ENCODE measurements at regions not wholly inside any gene's neighbourhood (a gene's known extent, or its start where the extent isn't known, plus 50 kb on each side); places are given as distances from the start of the nearest gene placed in this dataset.

DNA sequence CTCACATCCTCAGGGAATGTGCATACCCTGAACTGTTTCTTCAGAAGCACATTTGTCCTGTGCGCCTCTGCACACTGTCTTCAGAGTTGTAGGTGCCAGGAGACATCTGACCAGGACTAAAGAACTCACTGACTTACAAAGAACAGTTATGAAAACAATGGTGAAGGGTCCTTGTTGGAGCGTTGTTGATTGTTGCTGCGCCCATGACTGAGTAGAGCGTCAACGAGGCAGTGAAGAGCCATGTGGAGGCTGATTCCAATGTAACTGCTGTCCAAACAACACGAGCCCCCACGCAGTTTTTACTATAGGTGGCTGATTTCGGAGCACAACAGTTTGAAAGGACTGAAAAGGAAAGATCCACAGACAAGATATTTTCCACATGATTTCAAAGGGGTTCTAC lies 380.3 kb downstream of the CDH26 start:
- Mint-ChIP-seq H3K9me3 (peaks cover 8% of the 10 kb centered on the region), H3K4me1 (peaks cover 20% of the 10 kb centered on the region), H3K27ac (ENCODE audit: unreplicated experiment) (no peak overlapping the region), H3K4me3 (no peak overlapping the region), H3K27me3 (ENCODE audit: low read depth) (no peaks in the 10 kb centered on the region), H3K36me3 (ENCODE audit: low read depth) (no peaks in the 10 kb centered on the region)
- TF ChIP-seq, protein P1, sequence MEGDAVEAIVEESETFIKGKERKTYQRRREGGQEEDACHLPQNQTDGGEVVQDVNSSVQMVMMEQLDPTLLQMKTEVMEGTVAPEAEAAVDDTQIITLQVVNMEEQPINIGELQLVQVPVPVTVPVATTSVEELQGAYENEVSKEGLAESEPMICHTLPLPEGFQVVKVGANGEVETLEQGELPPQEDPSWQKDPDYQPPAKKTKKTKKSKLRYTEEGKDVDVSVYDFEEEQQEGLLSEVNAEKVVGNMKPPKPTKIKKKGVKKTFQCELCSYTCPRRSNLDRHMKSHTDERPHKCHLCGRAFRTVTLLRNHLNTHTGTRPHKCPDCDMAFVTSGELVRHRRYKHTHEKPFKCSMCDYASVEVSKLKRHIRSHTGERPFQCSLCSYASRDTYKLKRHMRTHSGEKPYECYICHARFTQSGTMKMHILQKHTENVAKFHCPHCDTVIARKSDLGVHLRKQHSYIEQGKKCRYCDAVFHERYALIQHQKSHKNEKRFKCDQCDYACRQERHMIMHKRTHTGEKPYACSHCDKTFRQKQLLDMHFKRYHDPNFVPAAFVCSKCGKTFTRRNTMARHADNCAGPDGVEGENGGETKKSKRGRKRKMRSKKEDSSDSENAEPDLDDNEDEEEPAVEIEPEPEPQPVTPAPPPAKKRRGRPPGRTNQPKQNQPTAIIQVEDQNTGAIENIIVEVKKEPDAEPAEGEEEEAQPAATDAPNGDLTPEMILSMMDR (conservative IDR thresholded peaks at IDR 0.05), result no peak
- DNase-seq (ENCODE audit: low read depth, low spot score), result no peak

DNA sequence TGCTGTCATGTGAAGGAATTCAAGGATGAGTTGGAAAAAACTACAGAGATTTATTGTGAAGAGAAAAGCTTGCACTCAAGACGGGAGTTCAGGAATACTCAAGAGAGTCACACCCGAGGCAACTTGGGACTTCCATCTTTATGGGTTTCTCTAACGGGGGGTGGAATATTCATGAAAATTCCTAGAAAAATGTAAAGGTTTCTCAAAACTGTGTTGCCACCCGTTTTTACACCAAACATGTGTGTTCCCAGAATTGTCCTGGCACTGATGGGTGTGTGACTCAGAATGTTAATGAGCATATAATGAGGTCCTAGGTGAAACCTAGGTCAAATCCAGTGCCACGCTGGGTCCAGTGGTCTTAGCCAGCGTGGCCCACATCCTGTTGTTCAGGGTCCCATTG lies 381.5 kb downstream of the CDH26 start:
- no peak overlapping the region for H3K4me3 Mint-ChIP-seq
- peaks cover 8% of the 10 kb centered on the region for H3K9me3 Mint-ChIP-seq
- DNase-seq (ENCODE audit: low read depth, low spot score), result no peak
- peaks cover 20% of the 10 kb centered on the region for H3K4me1 Mint-ChIP-seq
- H3K27ac Mint-ChIP-seq (ENCODE audit: unreplicated experiment), result no peak overlapping the region
- TF ChIP-seq, protein P1 (conservative IDR thresholded peaks at IDR 0.05), result no peak
- no peaks in the 10 kb centered on the region for H3K36me3 Mint-ChIP-seq (ENCODE audit: low read depth)
- H3K27me3 Mint-ChIP-seq (ENCODE audit: low read depth), result peaks cover 2% of the 10 kb centered on the region

DNA sequence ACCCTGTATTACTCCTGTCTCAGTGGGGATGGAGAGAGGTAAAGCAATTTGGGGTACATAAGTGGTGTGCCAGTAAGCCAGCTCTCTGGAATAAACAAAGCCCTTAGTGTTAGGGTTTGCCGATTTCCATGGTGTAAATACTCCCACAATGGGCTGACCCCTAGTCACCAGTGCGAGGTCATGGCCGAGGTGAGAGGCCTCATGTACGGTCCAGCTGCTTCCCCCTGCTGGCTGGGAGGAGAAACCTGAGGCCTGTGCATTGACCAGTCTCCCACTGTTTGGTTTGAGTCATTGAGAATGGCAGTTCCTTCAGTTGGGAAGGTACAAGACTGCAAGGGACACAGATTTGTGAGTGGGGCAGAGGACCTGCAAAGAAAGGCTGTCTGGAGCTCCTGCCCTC lies 382.0 kb downstream of the CDH26 start:
- Mint-ChIP-seq H3K4me1 (peaks cover 18% of the 10 kb centered on the region), H3K36me3 (ENCODE audit: low read depth) (no peaks in the 10 kb centered on the region), H3K4me3 (no peak overlapping the region), H3K9me3 (peaks cover 8% of the 10 kb centered on the region), H3K27ac (ENCODE audit: unreplicated experiment) (no peak overlapping the region), H3K27me3 (ENCODE audit: low read depth) (peaks cover 5% of the 10 kb centered on the region)
- TF ChIP-seq, protein P1 (conservative IDR thresholded peaks at IDR 0.05), result no peak
- DNase-seq (ENCODE audit: low read depth, low spot score), result no peak

DNA sequence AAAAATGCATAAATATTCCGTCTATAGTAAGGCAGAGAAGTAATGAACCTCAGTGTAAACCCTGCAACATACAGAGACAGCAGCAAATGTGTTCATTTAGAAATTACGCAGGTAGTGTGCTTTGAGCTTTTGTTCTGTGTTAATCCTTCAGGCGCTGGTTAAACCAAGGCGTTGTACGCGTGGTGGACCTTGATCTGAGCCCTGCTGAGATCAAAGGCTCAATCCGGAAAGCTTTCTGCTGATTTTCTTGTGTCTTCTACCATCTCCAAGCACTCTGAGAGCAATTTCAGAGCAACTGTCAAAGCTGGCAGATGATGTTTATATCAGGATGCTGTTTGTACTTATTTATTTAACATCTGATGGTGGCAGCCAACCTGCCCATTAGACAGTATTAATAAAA lies 382.8 kb downstream of the CDH26 start:
- peaks cover 5% of the 10 kb centered on the region for H3K27me3 Mint-ChIP-seq (ENCODE audit: low read depth)

DNA sequence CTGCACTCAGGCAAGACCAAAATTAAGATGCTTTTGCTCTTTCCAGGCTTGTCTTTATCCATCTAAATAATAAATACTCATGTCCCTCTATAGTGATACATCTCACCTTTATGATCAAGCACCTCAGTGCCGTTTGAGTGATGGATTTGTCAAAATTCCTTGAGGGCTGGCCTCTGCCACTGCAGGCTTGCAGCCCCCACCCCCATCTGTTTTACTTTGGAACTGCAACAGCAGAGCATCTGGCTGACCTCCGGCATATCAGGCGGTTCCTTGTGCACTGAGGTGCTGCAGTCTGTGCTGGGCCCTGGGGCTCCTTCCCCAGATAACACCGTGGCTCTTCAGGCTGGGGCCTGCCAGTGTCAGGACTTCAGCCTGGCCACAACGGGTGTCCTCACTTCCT lies 386.9 kb downstream of the CDH26 start:
- no peak for DNase-seq (ENCODE audit: low read depth, low spot score)
- H3K27ac Mint-ChIP-seq (ENCODE audit: unreplicated experiment), result no peak overlapping the region
- no peaks in the 10 kb centered on the region for H3K4me1 Mint-ChIP-seq
- peaks cover 4% of the 10 kb centered on the region for H3K9me3 Mint-ChIP-seq
- no peaks in the 10 kb centered on the region for H3K36me3 Mint-ChIP-seq (ENCODE audit: low read depth)
- TF ChIP-seq, protein P1 (conservative IDR thresholded peaks at IDR 0.05), result no peak
- H3K4me3 Mint-ChIP-seq, result no peak overlapping the region
- peaks cover 5% of the 10 kb centered on the region for H3K27me3 Mint-ChIP-seq (ENCODE audit: low read depth)

More for the DNA sequence above, 382.8 kb downstream of the CDH26 start:
- H3K36me3 Mint-ChIP-seq (ENCODE audit: low read depth), result no peaks in the 10 kb centered on the region
- DNase-seq (ENCODE audit: low read depth, low spot score), result no peak
- H3K4me1 Mint-ChIP-seq, result peaks cover 11% of the 10 kb centered on the region
- peaks cover 6% of the 10 kb centered on the region for H3K9me3 Mint-ChIP-seq
- H3K4me3 Mint-ChIP-seq, result no peak overlapping the region
- H3K27ac Mint-ChIP-seq (ENCODE audit: unreplicated experiment), result no peak overlapping the region
- TF ChIP-seq, protein P1 (conservative IDR thresholded peaks at IDR 0.05), result no peak

DNA sequence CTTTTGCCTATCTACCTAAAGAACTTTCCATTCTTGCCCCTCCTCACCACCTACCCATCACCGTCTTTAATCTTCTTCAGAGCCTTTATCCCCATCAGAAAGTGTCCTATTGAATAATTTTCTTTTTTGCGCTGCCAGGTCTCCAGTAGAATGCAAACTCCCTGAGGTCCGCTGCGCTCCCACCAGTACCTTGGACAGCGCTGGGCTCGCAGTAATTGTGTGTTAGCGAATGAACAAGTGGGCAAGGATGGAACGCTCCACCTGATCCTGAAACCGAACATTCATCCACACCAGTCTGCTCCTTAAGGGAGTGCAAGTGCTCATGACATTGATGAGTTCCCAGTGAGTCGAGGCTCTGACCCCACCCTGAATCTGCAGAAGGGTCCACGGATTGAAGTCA lies 391.2 kb downstream of the CDH26 start:
- Mint-ChIP-seq H3K27me3 (ENCODE audit: low read depth) (peaks cover 2% of the 10 kb centered on the region), H3K27ac (ENCODE audit: unreplicated experiment) (no peak overlapping the region), H3K4me3 (no peak overlapping the region), H3K4me1 (no peaks in the 10 kb centered on the region), H3K36me3 (ENCODE audit: low read depth) (no peaks in the 10 kb centered on the region), H3K9me3 (peaks cover 4% of the 10 kb centered on the region)
- TF ChIP-seq, protein P1 (conservative IDR thresholded peaks at IDR 0.05), result no peak
- DNase-seq (ENCODE audit: low read depth, low spot score), result no peak

All from neural crest cell (in vitro differentiated cells).